ENCODE measurements at regions not wholly inside any gene's neighbourhood (a gene's known extent, or its start where the extent isn't known, plus 50 kb on each side); places are given as distances from the start of the nearest gene placed in this dataset.

GRCh38 chr2:16589465-16589864 is 76.2 kb downstream of the CYRIA start:
- H3K9me3 Mint-ChIP-seq, result no peaks in the 10 kb centered on the region
- H3K27me3 Mint-ChIP-seq, result no peaks in the 10 kb centered on the region
- H3K4me1 Mint-ChIP-seq (ENCODE audit: unreplicated experiment), result peaks cover 9% of the 10 kb centered on the region
- no peak overlapping the region for H3K4me3 Mint-ChIP-seq
- no peak overlapping the region for H3K27ac Mint-ChIP-seq
- DNase-seq (ENCODE audit: extremely low spot score, unreplicated experiment), result no peak
- no peak for TF ChIP-seq CTCF (conservative IDR thresholded peaks at IDR 0.05)
- H3K36me3 Mint-ChIP-seq, result no peaks in the 10 kb centered on the region

- H3K9me3 Mint-ChIP-seq, result no peaks in the 10 kb centered on the region
- no peak for TF ChIP-seq CTCF (conservative IDR thresholded peaks at IDR 0.05)
- DNase-seq (ENCODE audit: extremely low spot score, unreplicated experiment), result no peak
- H3K4me3 Mint-ChIP-seq, result no peak overlapping the region
- H3K4me1 Mint-ChIP-seq (ENCODE audit: unreplicated experiment), result peaks cover 9% of the 10 kb centered on the region
- no peaks in the 10 kb centered on the region for H3K36me3 Mint-ChIP-seq
- H3K27ac Mint-ChIP-seq, result no peak overlapping the region
- H3K27me3 Mint-ChIP-seq, result no peaks in the 10 kb centered on the region
These were observed 77.1 kb downstream of the CYRIA start for GRCh38 chr2:16588565-16588964.

GRCh38 chr2:16587601-16588000 is 78.0 kb downstream of the CYRIA start:
- Mint-ChIP-seq H3K9me3 (no peaks in the 10 kb centered on the region), H3K27me3 (no peaks in the 10 kb centered on the region), H3K4me1 (ENCODE audit: unreplicated experiment) (peaks cover 9% of the 10 kb centered on the region), H3K36me3 (no peaks in the 10 kb centered on the region), H3K4me3 (no peak overlapping the region), H3K27ac (no peak overlapping the region)
- TF ChIP-seq CTCF (conservative IDR thresholded peaks at IDR 0.05), result no peak
- DNase-seq (ENCODE audit: extremely low spot score, unreplicated experiment), result no peak

GRCh38 chr2:16584824-16585540 is 80.7 kb downstream of the CYRIA start:
- Mint-ChIP-seq H3K27me3 (no peaks in the 10 kb centered on the region), H3K4me3 (no peak overlapping the region), H3K9me3 (no peaks in the 10 kb centered on the region), H3K4me1 (ENCODE audit: unreplicated experiment) (peaks cover 9% of the 10 kb centered on the region), H3K27ac (no peak overlapping the region), H3K36me3 (no peaks in the 10 kb centered on the region)
- TF ChIP-seq CTCF (conservative IDR thresholded peaks at IDR 0.05), result no peak
- no peak for DNase-seq (ENCODE audit: extremely low spot score, unreplicated experiment)

GRCh38 chr2:16584084-16584483 is 81.5 kb downstream of the CYRIA start:
- Mint-ChIP-seq H3K4me3 (no peak overlapping the region), H3K27ac (no peak overlapping the region)

More at GRCh38 chr2:16584084-16584483, 81.5 kb downstream of the CYRIA start:
- no peak for DNase-seq (ENCODE audit: extremely low spot score, unreplicated experiment)
- no peaks in the 10 kb centered on the region for H3K27me3 Mint-ChIP-seq
- H3K36me3 Mint-ChIP-seq, result no peaks in the 10 kb centered on the region
- peaks cover 8% of the 10 kb centered on the region for H3K4me1 Mint-ChIP-seq (ENCODE audit: unreplicated experiment)
- TF ChIP-seq CTCF (conservative IDR thresholded peaks at IDR 0.05), result no peak
- H3K9me3 Mint-ChIP-seq, result no peaks in the 10 kb centered on the region

All from type B pancreatic cell (in vitro differentiated cells).